GM23338 (cell line): ENCODE measurements at regions not wholly inside any gene's neighbourhood (a gene's known extent, or its start where the extent isn't known, plus 50 kb on each side); places are given as distances from the start of the nearest gene placed in this dataset.
A peak's percentile ranks its signal among the peaks of the same experiment; 100 is the strongest.

ENCODE experiments used
- ATAC-seq: fragments of 200-7000 bp; cut with Tn5 transposase; 3 replicates; pipeline ENCODE4 v1.9.1; 2020
- DNase-seq: peaks from one replicate; pipeline ENCODE4 v3.0.0-alpha.2; 2015; ENCODE audit warnings: low spot score
- H2AFZ ChIP-seq: fragments of 200-600 bp; sonication (generic); 2 replicates; pipeline ENCODE4 v1.8.0; 2016; ENCODE audit warnings: antibody characterized with exemption, mild to moderate bottlenecking, moderate library complexity
- H3F3A ChIP-seq: fragments of 200-600 bp; sonication (generic); replicated peaks from 2 replicates; pipeline ENCODE4 v1.8.0; 2017; ENCODE audit warnings: antibody characterized with exemption, mixed run types, low read depth
- H3K27ac ChIP-seq: fragments of 200-600 bp; sonication (generic); 2 replicates; pipeline ENCODE4 v1.6.1; 2016; ENCODE audit warnings: low read depth
- H3K27me3 ChIP-seq: fragments of 200-600 bp; sonication (generic); 2 replicates; pipeline ENCODE4 v1.8.0; 2016; ENCODE audit warnings: mild to moderate bottlenecking, mixed run types, moderate library complexity; ENCODE audit not compliant: insufficient read depth
- H3K36me3 ChIP-seq: fragments of 200-600 bp; sonication (generic); 2 replicates; pipeline ENCODE4 v1.8.0; 2016; ENCODE audit warnings: mild to moderate bottlenecking; ENCODE audit not compliant: insufficient read depth
- H3K4me1 ChIP-seq: fragments of 200-600 bp; sonication (generic); 2 replicates; pipeline ENCODE4 v1.8.0; 2016; ENCODE audit warnings: mild to moderate bottlenecking, moderate library complexity; ENCODE audit not compliant: insufficient read depth
- H3K4me2 ChIP-seq: fragments of 200-600 bp; sonication (generic); 2 replicates; pipeline ENCODE4 v1.7.1; 2017; ENCODE audit warnings: mixed run types
- H3K4me3 ChIP-seq: fragments of 200-600 bp; sonication (generic); 2 replicates; pipeline ENCODE4 v1.6.1; 2016; ENCODE audit warnings: mixed run types
- H3K79me2 ChIP-seq: fragments of 200-600 bp; sonication (generic); replicated peaks from 2 replicates; pipeline ENCODE4 v1.8.0; 2017; ENCODE audit warnings: mild to moderate bottlenecking; ENCODE audit not compliant: insufficient read depth
- H3K9me2 ChIP-seq: fragments of 200-600 bp; sonication (generic); 2 replicates; pipeline ENCODE4 v1.8.0; 2017; ENCODE audit not compliant: insufficient read depth
- H4K20me1 ChIP-seq: fragments of 200-600 bp; sonication (generic); replicated peaks from 2 replicates; pipeline ENCODE4 v1.8.0; 2017; ENCODE audit warnings: mild to moderate bottlenecking; ENCODE audit not compliant: insufficient read depth
- H3K27ac Mint-ChIP-seq: 2 replicates; pipeline ENCODE4 v1.8.0; 2020; ENCODE audit warnings: inconsistent platforms, mild to moderate bottlenecking, moderate library complexity, mixed read lengths
- H3K27me3 Mint-ChIP-seq: 3 replicates; pipeline ENCODE4 v1.8.0; 2022; ENCODE audit warnings: low read depth, mild to moderate bottlenecking, moderate library complexity, mixed read lengths, inconsistent platforms; ENCODE audit not compliant: insufficient read depth, poor library complexity
- H3K36me3 Mint-ChIP-seq: 3 replicates; pipeline ENCODE4 v1.8.0; 2021; ENCODE audit warnings: low read depth, mild to moderate bottlenecking, inconsistent platforms, moderate library complexity, mixed read lengths
- H3K4me1 Mint-ChIP-seq: 3 replicates; pipeline ENCODE4 v1.8.0; 2020; ENCODE audit warnings: mild to moderate bottlenecking, inconsistent platforms, mixed read lengths
- H3K4me3 Mint-ChIP-seq: 3 replicates; pipeline ENCODE4 v1.8.0; 2021; ENCODE audit warnings: moderate library complexity, mild to moderate bottlenecking, inconsistent platforms, mixed read lengths
- H3K9me3 Mint-ChIP-seq: 3 replicates; pipeline ENCODE4 v1.8.0; 2020; ENCODE audit warnings: moderate library complexity, mild to moderate bottlenecking, inconsistent platforms, mixed read lengths
- CREB1 ChIP-seq: fragments of 250-450 bp; sonication (Bioruptor Pico); IDR thresholded peaks from 2 replicates; pipeline ENCODE4 v1.5.0; 2020; ENCODE audit warnings: low read depth, mild to moderate bottlenecking, moderate library complexity
- ETS1 ChIP-seq: IDR thresholded peaks from 2 replicates; pipeline ENCODE4 v1.6.1; 2016; ENCODE audit warnings: antibody characterized with exemption
- EZH2 ChIP-seq: fragments of 200-600 bp; sonication (generic); IDR thresholded peaks from one replicate; pipeline ENCODE4 v1.8.0; 2017; ENCODE audit warnings: antibody characterized with exemption, mild to moderate bottlenecking, low read depth; ENCODE audit not compliant: unreplicated experiment
- EZH2phosphoT487 ChIP-seq: fragments of 200-600 bp; sonication (generic); IDR thresholded peaks from one replicate; pipeline ENCODE4 v1.8.1; 2018; ENCODE audit warnings: antibody characterized with exemption; ENCODE audit not compliant: unreplicated experiment
- NANOG ChIP-seq: IDR thresholded peaks from 2 replicates; pipeline ENCODE4 v1.6.1; 2016; ENCODE audit warnings: antibody characterized with exemption, borderline replicate concordance
- POLR2AphosphoS5 ChIP-seq: IDR thresholded peaks from 2 replicates; pipeline ENCODE4 v1.6.1; 2016; ENCODE audit warnings: antibody characterized with exemption, low read depth
- STAT1 ChIP-seq: IDR thresholded peaks from one replicate; pipeline ENCODE4 v1.6.1; 2016; ENCODE audit warnings: antibody characterized with exemption; ENCODE audit not compliant: unreplicated experiment
- ZNF114 ChIP-seq: fragments of 250-450 bp; sonication (Bioruptor Pico); IDR thresholded peaks from 2 replicates; pipeline ENCODE4 v1.5.0; 2020; ENCODE audit warnings: mild to moderate bottlenecking, moderate library complexity
- ZNF331 ChIP-seq: fragments of 250-450 bp; sonication (Bioruptor Pico); IDR thresholded peaks from 2 replicates; pipeline ENCODE4 v1.5.0; 2020; ENCODE audit warnings: low read depth, mild to moderate bottlenecking, moderate library complexity
- TF ChIP-seq, protein P1 (sequence below): fragments of 250-450 bp; sonication (Bioruptor Pico); IDR thresholded peaks from 2 replicates; pipeline ENCODE4 v1.5.0; 2020; ENCODE audit warnings: mild to moderate bottlenecking, moderate library complexity
- TF ChIP-seq, protein P2 (sequence below), 2 experiments: fragments of 200-600 bp in 1 of 2; sonication (generic) in 1 of 2; conservative IDR thresholded peaks; 2 replicates each; pipeline versions ENCODE4 v1.5.1 to v1.6.1; 2016 to 2017; ENCODE audit warnings: antibody characterized with exemption in 2 of 2, low read depth in 2 of 2, mild to moderate bottlenecking in 2 of 2, moderate library complexity in 1 of 2

DNA sequence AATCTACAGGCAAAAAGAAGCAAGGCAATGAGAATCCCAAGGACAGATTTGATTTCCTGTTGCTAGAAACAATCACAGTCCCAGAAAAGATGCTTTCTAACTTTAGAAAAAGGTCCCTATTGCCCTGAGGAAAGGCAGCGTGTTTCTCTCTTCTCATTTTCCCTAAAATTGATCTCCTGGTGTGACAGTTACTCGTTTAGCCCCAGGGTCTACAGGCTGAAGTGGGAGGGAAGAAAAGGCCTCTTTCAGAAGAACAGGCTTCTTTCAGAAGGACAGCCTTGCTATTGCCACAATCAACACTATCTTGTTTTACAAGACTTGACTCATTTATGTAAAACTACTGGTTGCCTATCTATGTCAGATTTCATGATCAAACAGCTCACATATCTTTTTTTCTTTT lies 121.8 kb upstream of the OR4E1 start (continued):
- TF ChIP-seq, protein P1, sequence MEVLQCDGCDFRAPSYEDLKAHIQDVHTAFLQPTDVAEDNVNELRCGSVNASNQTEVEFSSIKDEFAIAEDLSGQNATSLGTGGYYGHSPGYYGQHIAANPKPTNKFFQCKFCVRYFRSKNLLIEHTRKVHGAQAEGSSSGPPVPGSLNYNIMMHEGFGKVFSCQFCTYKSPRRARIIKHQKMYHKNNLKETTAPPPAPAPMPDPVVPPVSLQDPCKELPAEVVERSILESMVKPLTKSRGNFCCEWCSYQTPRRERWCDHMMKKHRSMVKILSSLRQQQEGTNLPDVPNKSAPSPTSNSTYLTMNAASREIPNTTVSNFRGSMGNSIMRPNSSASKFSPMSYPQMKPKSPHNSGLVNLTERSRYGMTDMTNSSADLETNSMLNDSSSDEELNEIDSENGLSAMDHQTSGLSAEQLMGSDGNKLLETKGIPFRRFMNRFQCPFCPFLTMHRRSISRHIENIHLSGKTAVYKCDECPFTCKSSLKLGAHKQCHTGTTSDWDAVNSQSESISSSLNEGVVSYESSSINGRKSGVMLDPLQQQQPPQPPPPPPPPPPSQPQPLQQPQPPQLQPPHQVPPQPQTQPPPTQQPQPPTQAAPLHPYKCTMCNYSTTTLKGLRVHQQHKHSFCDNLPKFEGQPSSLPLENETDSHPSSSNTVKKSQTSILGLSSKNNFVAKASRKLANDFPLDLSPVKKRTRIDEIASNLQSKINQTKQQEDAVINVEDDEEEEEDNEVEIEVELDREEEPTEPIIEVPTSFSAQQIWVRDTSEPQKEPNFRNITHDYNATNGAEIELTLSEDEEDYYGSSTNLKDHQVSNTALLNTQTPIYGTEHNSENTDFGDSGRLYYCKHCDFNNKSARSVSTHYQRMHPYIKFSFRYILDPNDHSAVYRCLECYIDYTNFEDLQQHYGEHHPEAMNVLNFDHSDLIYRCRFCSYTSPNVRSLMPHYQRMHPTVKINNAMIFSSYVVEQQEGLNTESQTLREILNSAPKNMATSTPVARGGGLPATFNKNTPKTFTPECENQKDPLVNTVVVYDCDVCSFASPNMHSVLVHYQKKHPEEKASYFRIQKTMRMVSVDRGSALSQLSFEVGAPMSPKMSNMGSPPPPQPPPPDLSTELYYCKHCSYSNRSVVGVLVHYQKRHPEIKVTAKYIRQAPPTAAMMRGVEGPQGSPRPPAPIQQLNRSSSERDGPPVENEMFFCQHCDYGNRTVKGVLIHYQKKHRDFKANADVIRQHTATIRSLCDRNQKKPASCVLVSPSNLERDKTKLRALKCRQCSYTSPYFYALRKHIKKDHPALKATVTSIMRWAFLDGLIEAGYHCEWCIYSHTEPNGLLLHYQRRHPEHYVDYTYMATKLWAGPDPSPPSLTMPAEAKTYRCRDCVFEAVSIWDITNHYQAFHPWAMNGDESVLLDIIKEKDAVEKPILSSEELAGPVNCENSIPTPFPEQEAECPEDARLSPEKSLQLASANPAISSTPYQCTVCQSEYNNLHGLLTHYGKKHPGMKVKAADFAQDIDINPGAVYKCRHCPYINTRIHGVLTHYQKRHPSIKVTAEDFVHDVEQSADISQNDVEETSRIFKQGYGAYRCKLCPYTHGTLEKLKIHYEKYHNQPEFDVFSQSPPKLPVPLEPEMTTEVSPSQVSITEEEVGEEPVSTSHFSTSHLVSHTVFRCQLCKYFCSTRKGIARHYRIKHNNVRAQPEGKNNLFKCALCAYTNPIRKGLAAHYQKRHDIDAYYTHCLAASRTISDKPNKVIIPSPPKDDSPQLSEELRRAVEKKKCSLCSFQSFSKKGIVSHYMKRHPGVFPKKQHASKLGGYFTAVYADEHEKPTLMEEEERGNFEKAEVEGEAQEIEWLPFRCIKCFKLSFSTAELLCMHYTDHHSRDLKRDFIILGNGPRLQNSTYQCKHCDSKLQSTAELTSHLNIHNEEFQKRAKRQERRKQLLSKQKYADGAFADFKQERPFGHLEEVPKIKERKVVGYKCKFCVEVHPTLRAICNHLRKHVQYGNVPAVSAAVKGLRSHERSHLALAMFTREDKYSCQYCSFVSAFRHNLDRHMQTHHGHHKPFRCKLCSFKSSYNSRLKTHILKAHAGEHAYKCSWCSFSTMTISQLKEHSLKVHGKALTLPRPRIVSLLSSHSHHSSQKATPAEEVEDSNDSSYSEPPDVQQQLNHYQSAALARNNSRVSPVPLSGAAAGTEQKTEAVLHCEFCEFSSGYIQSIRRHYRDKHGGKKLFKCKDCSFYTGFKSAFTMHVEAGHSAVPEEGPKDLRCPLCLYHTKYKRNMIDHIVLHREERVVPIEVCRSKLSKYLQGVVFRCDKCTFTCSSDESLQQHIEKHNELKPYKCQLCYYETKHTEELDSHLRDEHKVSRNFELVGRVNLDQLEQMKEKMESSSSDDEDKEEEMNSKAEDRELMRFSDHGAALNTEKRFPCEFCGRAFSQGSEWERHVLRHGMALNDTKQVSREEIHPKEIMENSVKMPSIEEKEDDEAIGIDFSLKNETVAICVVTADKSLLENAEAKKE (CRISPR knock-in tag): no peak
- TF ChIP-seq EZH2 (no peak), ZNF114 (CRISPR knock-in tag) (no peak), POLR2AphosphoS5 (no peak), EZH2phosphoT487 (no peak), CREB1 (CRISPR knock-in tag) (no peak)

GRCh38 chr14:21791749-21792148 lies 118.1 kb upstream of the OR4E1 start:
- ATAC-seq (no peak), DNase-seq (no peak)
- TF ChIP-seq, protein P2, sequence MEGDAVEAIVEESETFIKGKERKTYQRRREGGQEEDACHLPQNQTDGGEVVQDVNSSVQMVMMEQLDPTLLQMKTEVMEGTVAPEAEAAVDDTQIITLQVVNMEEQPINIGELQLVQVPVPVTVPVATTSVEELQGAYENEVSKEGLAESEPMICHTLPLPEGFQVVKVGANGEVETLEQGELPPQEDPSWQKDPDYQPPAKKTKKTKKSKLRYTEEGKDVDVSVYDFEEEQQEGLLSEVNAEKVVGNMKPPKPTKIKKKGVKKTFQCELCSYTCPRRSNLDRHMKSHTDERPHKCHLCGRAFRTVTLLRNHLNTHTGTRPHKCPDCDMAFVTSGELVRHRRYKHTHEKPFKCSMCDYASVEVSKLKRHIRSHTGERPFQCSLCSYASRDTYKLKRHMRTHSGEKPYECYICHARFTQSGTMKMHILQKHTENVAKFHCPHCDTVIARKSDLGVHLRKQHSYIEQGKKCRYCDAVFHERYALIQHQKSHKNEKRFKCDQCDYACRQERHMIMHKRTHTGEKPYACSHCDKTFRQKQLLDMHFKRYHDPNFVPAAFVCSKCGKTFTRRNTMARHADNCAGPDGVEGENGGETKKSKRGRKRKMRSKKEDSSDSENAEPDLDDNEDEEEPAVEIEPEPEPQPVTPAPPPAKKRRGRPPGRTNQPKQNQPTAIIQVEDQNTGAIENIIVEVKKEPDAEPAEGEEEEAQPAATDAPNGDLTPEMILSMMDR (conservative IDR thresholded peaks at IDR 0.05; ENCODE audit: low read depth in 2 of 2): no peak
- no peak for TF ChIP-seq ZNF331 (CRISPR knock-in tag)
- no peak for TF ChIP-seq STAT1
- TF ChIP-seq CREB1 (CRISPR knock-in tag): no peak
- TF ChIP-seq NANOG: no peak
- no peak for TF ChIP-seq POLR2AphosphoS5
- TF ChIP-seq EZH2phosphoT487: no peak
- TF ChIP-seq ETS1: no peak
- no peak for TF ChIP-seq EZH2
- Mint-ChIP-seq H3K4me1 (peaks cover 17% of the 10 kb centered on the region; the same call in 2 of the 3 replicates), H3K4me3 (no peak overlapping the region), H3K9me3 (no peaks in the 10 kb centered on the region; the same call in 2 of the 3 replicates), H3K36me3 (no peaks in the 10 kb centered on the region), H3K27ac (no peak overlapping the region), H3K27me3 (peaks cover 4% of the 10 kb centered on the region)
- Histone ChIP-seq H3K36me3 (no peaks in the 10 kb centered on the region), H3F3A (no peaks in the 10 kb centered on the region), H3K4me1 (peaks cover 4% of the 10 kb centered on the region; the same call in 1 of the 2 replicates), H3K27ac (no peak overlapping the region), H3K27me3 (no peaks in the 10 kb centered on the region), H4K20me1 (no peaks in the 10 kb centered on the region), H3K79me2 (no peaks in the 10 kb centered on the region), H2AFZ (peak overlapping the region; percentile 60; the same call in 1 of the 2 replicates), H3K4me3 (no peak overlapping the region), H3K4me2 (no peak overlapping the region), H3K9me2 (no peaks in the 10 kb centered on the region)
